ENCODE measurements at regions not wholly inside any gene's neighbourhood (a gene's known extent, or its start where the extent isn't known, plus 50 kb on each side); places are given as distances from the start of the nearest gene placed in this dataset.
A peak's percentile ranks its signal among the peaks of the same experiment; 100 is the strongest.

DNA sequence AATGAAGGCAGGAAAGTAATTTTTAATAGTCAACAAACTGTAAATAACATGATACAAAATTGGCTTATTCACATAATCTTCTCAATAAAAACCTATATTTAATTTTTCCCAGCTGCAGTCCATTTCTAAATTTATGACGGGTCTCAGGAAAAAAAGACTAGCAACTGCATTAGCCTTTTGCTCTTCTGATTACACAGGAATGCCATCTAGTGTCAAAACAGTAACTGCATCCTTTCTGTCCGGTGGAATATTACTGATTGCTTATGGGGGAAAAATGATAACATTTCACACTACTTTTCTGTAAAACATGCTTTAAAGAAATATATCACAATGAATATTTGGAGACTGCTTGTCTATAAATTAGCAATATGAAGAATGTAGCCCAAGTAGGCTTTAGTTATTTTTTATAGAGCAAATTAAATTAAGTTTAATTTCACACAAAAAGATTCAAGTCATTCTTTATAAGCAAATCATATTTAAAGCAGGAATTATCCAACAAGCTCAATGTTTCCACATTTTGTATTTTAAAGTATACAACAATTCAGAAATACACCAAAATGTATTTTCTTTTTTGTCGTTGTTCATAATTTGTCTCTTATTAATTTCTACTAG lies 534.7 kb downstream of the CDH10 start:
- H3K9me1 ChIP-seq (ENCODE audit: control insufficient read depth, insufficient read depth, low read length), result no peaks in the 10 kb centered on the region
- TF ChIP-seq, protein P1, sequence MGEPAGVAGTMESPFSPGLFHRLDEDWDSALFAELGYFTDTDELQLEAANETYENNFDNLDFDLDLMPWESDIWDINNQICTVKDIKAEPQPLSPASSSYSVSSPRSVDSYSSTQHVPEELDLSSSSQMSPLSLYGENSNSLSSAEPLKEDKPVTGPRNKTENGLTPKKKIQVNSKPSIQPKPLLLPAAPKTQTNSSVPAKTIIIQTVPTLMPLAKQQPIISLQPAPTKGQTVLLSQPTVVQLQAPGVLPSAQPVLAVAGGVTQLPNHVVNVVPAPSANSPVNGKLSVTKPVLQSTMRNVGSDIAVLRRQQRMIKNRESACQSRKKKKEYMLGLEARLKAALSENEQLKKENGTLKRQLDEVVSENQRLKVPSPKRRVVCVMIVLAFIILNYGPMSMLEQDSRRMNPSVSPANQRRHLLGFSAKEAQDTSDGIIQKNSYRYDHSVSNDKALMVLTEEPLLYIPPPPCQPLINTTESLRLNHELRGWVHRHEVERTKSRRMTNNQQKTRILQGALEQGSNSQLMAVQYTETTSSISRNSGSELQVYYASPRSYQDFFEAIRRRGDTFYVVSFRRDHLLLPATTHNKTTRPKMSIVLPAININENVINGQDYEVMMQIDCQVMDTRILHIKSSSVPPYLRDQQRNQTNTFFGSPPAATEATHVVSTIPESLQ (CRISPR knock-in tag; IDR thresholded peaks at IDR 0.05), result no peak
- TF ChIP-seq RAD21 (CRISPR knock-in tag; conservative IDR thresholded peaks at IDR 0.05 in 1 of 2, IDR thresholded peaks at IDR 0.05 in 1 of 2), result peak; percentile 38 to 48
- TF ChIP-seq MAZ (CRISPR knock-in tag; conservative IDR thresholded peaks at IDR 0.05 in 1 of 2, IDR thresholded peaks at IDR 0.05 in 1 of 2), result no peak
- TF ChIP-seq, protein P2, sequence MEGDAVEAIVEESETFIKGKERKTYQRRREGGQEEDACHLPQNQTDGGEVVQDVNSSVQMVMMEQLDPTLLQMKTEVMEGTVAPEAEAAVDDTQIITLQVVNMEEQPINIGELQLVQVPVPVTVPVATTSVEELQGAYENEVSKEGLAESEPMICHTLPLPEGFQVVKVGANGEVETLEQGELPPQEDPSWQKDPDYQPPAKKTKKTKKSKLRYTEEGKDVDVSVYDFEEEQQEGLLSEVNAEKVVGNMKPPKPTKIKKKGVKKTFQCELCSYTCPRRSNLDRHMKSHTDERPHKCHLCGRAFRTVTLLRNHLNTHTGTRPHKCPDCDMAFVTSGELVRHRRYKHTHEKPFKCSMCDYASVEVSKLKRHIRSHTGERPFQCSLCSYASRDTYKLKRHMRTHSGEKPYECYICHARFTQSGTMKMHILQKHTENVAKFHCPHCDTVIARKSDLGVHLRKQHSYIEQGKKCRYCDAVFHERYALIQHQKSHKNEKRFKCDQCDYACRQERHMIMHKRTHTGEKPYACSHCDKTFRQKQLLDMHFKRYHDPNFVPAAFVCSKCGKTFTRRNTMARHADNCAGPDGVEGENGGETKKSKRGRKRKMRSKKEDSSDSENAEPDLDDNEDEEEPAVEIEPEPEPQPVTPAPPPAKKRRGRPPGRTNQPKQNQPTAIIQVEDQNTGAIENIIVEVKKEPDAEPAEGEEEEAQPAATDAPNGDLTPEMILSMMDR (IDR thresholded peaks at IDR 0.05 in 2 of 3, conservative IDR thresholded peaks at IDR 0.05 in 1 of 3; ENCODE audit: insufficient read depth in 2 of 3, low read depth in 1 of 3, low read length in 3 of 3), result 0 out of 6 replicates have a peak, but pooled peaks of 1 of the 3 experiments have one; percentile 19
- no peak for TF ChIP-seq ZNF41 (CRISPR knock-in tag; conservative IDR thresholded peaks at IDR 0.05)
- no peak for TF ChIP-seq SFPQ (IDR thresholded peaks at IDR 0.05; ENCODE audit: low read depth, low read length)
- FAIRE-seq, result no peak
- H3K27me3 ChIP-seq (ENCODE audit: control insufficient read depth in 2 of 2, insufficient read depth in 2 of 2, low read length in 2 of 2), result no peaks in the 10 kb centered on the region
- no TSS peak for BruUV-seq (replicated peaks)
- DNase-seq (ENCODE audit: extremely low read depth in 1 of 4, low spot score in 3 of 4), result peak in 1 of 4 experiments; percentile 3
- no peak overlapping the region for H3K9ac ChIP-seq (ENCODE audit: insufficient read depth in 1 of 2, low read depth in 2 of 2, low read length in 2 of 2)
- intact Hi-C loops (cut with micrococcal nuclease) (no loop called here), in situ Hi-C loops (cut with MboI) (no loop called here)
- no peaks in the 10 kb centered on the region for H3K79me2 ChIP-seq (ENCODE audit: control insufficient read depth, insufficient read depth, low read length)
- WGBS (ENCODE audit: insufficient coverage, low coverage, missing lambda C conversion rate), result 0% methylated on average over 3 of the region's 3 CpGs
- no peak overlapping the region for H3K4me2 ChIP-seq (ENCODE audit: insufficient read depth, low read length)
- POLR2A ChIA-PET, result no interaction called here
- no peak for ATAC-seq
- H2AFZ ChIP-seq (ENCODE audit: low read depth, low read length), result no peak overlapping the region
- H3K4me3 ChIP-seq, result no peak overlapping the region
- no peaks in the 10 kb centered on the region for H3K9me3 ChIP-seq (replicated peaks; ENCODE audit: control insufficient read depth, insufficient read depth, low read depth, low read length)
- no peaks in the 10 kb centered on the region for H3K36me3 ChIP-seq (ENCODE audit: control insufficient read depth, insufficient read depth, low read length)
- H3K27ac ChIP-seq (ENCODE audit: extremely low read depth, low read depth, low read length), result no peak overlapping the region
- H4K20me1 ChIP-seq (replicated peaks; ENCODE audit: control insufficient read depth, insufficient read depth, low read length), result no peaks in the 10 kb centered on the region
- H3K4me1 ChIP-seq (replicated peaks in 1 of 2; ENCODE audit: control insufficient read depth in 2 of 2, insufficient read depth in 2 of 2, low read length in 2 of 2), result no peaks in the 10 kb centered on the region
- CTCF ChIA-PET (ENCODE audit: low intra/inter-chr PET ratio), result no interaction called here
